Ectodermal cell (in vitro differentiated cells): ENCODE measurements at regions not wholly inside any gene's neighbourhood (a gene's known extent, or its start where the extent isn't known, plus 50 kb on each side); places are given as distances from the start of the nearest gene placed in this dataset.

ENCODE experiments used
- H3K27ac ChIP-seq: 2 replicates; pipeline ENCODE4 v1.7.0; 2013; ENCODE audit warnings: mild to moderate bottlenecking, low read depth, low read length; ENCODE audit not compliant: insufficient read depth, poor library complexity, severe bottlenecking
- H3K27me3 ChIP-seq: 2 replicates; pipeline ENCODE4 v1.7.0; 2013; ENCODE audit warnings: mild to moderate bottlenecking, low read length; ENCODE audit not compliant: insufficient read depth, control insufficient read depth, poor library complexity, severe bottlenecking
- H3K36me3 ChIP-seq: one replicate; pipeline ENCODE4 v1.7.0; 2013; ENCODE audit warnings: low read length; ENCODE audit not compliant: control insufficient read depth, insufficient read depth
- H3K4me1 ChIP-seq: one replicate; pipeline ENCODE4 v1.7.0; 2013; ENCODE audit warnings: low read length; ENCODE audit not compliant: control insufficient read depth, insufficient read depth
- H3K4me3 ChIP-seq: 2 replicates; pipeline ENCODE4 v1.7.0; 2013; ENCODE audit warnings: low read depth, low read length, control low read depth; ENCODE audit not compliant: insufficient read depth
- H3K9me3 ChIP-seq: 2 replicates; pipeline ENCODE4 v1.7.0; 2013; ENCODE audit warnings: mild to moderate bottlenecking, low read length, moderate library complexity; ENCODE audit not compliant: control insufficient read depth
- WGBS, 2 experiments: methylation state at CpG; one replicate each; pipeline ENCODE4 v1.1.7; 2013; ENCODE audit warnings: missing lambda C conversion rate in 2 of 2; 5-methylcytosine and 5-hydroxymethylcytosine counted together

GRCh38 chr11:116503216-116504160 is 269.3 kb downstream of the BUD13 start:
- Histone ChIP-seq H3K4me1 (peaks cover 58% of the 10 kb centered on the region), H3K36me3 (no peaks in the 10 kb centered on the region), H3K9me3 (no peaks in the 10 kb centered on the region), H3K27ac (no peak overlapping the region), H3K4me3 (no peak overlapping the region), H3K27me3 (no peaks in the 10 kb centered on the region)
- WGBS, 2 experiments, result 93 to 94% methylated on average over 10 of the region's 10 CpGs

DNA sequence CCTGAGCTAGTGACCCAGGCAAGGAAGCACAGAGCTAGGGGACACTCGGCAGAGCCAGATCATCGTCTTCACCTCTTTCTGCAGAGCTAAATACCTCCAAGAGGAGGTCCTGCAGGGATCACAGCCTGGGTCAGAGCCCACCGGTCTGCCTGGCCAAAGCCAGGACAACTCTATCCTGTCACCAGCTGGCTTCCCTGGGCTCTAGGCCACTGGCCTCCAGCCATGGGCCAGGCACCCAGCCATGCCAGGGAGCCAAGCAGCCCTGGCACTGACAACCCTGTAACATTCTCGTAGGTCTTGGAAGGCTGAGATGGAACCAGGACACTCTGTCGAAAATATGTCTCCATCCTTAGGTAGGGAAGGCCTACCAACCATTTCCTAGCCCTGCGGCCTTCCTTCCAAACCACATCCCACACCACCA is 270.1 kb downstream of the BUD13 start:
- 91% methylated on average over 6 of the region's 6 CpGs for WGBS, 2 experiments
- Histone ChIP-seq H3K4me3 (no peak overlapping the region), H3K4me1 (peaks cover 58% of the 10 kb centered on the region), H3K36me3 (no peaks in the 10 kb centered on the region), H3K27me3 (no peaks in the 10 kb centered on the region), H3K9me3 (no peaks in the 10 kb centered on the region), H3K27ac (no peak overlapping the region)

DNA sequence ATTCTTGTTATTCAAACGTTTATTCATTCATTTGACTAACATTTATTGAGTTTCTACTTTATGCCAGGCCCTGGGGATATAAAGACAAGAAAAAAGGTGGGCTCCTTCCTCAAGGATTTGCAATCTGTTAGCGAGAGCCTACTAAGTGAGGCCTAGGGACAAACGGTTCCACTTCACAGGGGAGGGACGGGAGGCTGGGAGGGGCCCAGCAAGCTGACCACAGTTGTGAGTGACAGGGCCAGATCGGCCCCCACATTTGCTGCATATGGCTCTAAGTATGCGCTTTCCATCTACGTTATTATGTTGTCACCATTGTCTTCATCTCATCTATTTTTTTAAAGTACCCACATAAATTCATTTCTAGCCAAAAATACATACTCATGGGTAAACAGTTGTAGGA is 271.1 kb downstream of the BUD13 start:
- no peak overlapping the region for H3K27ac ChIP-seq
- no peak overlapping the region for H3K4me3 ChIP-seq
- WGBS, 2 experiments, result 32 to 39% methylated on average over 7 of the region's 7 CpGs
- H3K27me3 ChIP-seq, result no peaks in the 10 kb centered on the region
- H3K9me3 ChIP-seq, result no peaks in the 10 kb centered on the region
- H3K36me3 ChIP-seq, result no peaks in the 10 kb centered on the region
- H3K4me1 ChIP-seq, result peaks cover 57% of the 10 kb centered on the region

- Histone ChIP-seq H3K36me3 (no peaks in the 10 kb centered on the region), H3K27me3 (no peaks in the 10 kb centered on the region), H3K27ac (no peak overlapping the region), H3K4me3 (no peak overlapping the region), H3K9me3 (no peaks in the 10 kb centered on the region), H3K4me1 (peaks cover 50% of the 10 kb centered on the region)
- 5 to 8% methylated on average over 17 to 18 of the region's 18 CpGs for WGBS, 2 experiments
Measured at GRCh38 chr11:116500947-116501602, 271.7 kb downstream of the BUD13 start.

DNA sequence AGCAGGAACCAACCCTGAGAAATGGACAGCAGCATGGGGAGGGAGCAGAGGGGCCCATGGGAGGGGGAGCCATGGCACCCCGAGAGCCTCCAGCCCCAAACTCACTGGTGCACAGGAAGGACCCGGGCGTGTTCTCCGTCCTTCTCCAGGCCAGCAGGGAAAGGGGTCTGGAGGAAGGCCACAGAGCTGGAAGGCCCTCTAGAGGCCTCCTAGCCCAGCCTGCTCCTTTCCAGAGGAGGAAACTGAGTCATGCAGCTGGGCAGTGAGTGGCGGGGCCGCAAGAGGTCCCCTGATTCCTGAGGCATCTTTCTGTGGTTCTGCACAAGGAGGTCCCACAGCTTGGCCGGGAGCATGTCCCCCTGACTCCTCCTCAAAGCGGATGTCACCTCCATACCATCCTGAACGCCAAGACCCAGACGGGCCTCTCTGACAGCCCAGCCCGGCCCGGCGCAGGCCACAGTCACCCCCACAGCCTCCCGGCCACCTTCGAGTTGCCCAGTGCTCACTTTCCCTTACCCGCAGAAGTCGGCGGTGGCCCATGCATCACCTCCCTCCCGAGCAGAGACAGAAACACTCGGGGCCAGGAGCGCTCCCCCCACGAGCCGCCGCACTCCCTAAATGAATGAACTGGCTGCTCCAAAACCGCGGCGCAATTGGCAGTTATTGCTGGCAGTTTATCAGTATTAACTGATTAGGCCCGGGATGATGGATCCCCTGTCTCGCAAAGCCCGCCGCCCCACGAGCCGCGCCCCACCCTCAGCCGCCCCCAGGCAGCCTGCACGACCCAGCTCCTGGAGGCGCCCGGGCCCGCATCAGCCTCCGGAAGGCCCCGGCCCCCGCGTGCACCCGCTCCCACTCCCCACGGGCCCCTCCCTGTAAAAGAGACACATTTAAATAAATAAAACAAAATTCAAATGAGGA is 272.5 kb downstream of the BUD13 start:
- peaks cover 42% of the 10 kb centered on the region for H3K4me1 ChIP-seq
- no peak overlapping the region for H3K27ac ChIP-seq
- H3K27me3 ChIP-seq, result no peaks in the 10 kb centered on the region
- H3K9me3 ChIP-seq, result no peaks in the 10 kb centered on the region
- WGBS, 2 experiments, result 56 to 58% methylated on average over 45 of the region's 45 CpGs
- no peaks in the 10 kb centered on the region for H3K36me3 ChIP-seq
- H3K4me3 ChIP-seq, result no peak overlapping the region

GRCh38 chr11:116499396-116500003 is 273.3 kb downstream of the BUD13 start:
- Histone ChIP-seq H3K36me3 (no peaks in the 10 kb centered on the region), H3K9me3 (no peaks in the 10 kb centered on the region), H3K4me3 (no peak overlapping the region), H3K27me3 (no peaks in the 10 kb centered on the region), H3K27ac (no peak overlapping the region), H3K4me1 (peaks cover 35% of the 10 kb centered on the region)
- WGBS, 2 experiments, result 22 to 24% methylated on average over 17 of the region's 17 CpGs

DNA sequence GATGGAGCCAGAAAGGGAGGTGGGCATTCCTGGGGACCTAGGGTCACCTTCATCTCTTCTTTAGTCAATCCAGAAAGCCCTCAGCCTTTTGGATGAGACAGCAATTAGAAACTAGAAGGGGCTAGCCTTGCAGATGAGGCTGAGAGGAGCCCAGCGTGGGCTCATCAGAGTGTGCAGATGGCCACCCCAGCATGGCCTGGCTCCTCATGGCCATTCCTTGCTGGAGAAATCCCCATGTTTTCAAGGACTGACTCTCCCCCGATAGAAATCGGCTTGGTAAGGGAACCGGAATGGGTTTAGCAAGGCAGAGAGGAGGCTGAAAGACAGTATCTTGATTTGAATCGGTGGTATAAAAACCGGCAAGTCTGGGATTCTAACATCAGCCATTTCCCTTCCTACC is 274.6 kb downstream of the BUD13 start:
- no peaks in the 10 kb centered on the region for H3K9me3 ChIP-seq
- no peaks in the 10 kb centered on the region for H3K27me3 ChIP-seq
- H3K27ac ChIP-seq, result no peak overlapping the region
- H3K4me3 ChIP-seq, result no peak overlapping the region
- peaks cover 30% of the 10 kb centered on the region for H3K4me1 ChIP-seq
- no peaks in the 10 kb centered on the region for H3K36me3 ChIP-seq
- 92 to 95% methylated on average over 6 of the region's 6 CpGs for whole genome bisulfite sequencing, 2 experiments

DNA sequence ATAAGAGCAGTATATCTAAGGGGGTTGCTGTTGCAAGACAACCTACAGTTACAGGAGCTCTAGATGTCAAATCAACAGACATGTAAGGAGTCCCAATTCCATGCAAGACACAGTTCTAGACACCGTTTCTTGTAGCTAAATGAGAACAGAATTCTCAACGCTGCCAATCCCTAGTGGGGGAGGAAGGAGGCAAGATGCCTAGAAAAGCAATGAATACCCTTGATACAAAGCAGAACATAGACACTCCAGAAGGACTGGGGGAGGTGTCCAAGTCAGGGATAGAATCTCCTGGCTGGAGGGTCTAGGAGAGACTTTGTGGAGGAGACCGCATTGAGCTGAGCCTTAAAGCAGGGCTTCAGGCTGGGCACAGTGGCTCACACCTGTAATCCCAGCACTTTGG is 280.2 kb downstream of the BUD13 start:
- WGBS, 2 experiments, result 90 to 94% methylated on average over 3 of the region's 3 CpGs
- no peak overlapping the region for H3K4me3 ChIP-seq
- no peaks in the 10 kb centered on the region for H3K9me3 ChIP-seq
- peaks cover 3% of the 10 kb centered on the region for H3K27me3 ChIP-seq
- no peaks in the 10 kb centered on the region for H3K36me3 ChIP-seq
- no peak overlapping the region for H3K27ac ChIP-seq
- H3K4me1 ChIP-seq, result no peaks in the 10 kb centered on the region

DNA sequence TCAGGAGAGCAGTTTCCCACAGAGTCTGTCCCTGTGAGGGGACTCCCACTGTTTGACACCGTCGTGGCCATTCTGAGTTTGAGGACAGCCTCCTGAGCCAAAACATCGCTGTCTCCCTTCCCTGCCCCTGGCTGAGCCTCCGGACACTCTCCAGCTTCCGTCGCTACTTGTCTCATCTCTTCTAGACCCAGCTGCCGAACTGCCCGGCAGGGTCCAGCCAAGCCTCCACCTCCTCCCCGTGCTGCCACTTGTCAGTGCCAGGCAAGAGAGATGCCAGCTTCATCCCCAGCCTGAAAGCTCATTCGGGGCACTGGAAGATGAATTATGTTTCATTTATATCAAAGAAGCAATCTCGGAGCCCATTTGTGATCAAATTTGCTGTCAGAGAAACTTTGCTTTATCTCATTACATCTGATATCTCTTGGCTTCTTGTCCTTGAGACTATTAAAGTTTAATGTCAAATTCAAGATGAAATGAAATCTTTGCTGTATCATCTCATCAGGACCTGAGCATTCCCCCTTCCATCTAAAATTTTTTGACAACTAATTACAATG is 283.9 kb downstream of the BUD13 start:
- Histone ChIP-seq H3K4me1 (no peaks in the 10 kb centered on the region), H3K27me3 (peaks cover 3% of the 10 kb centered on the region), H3K4me3 (no peak overlapping the region), H3K36me3 (no peaks in the 10 kb centered on the region), H3K27ac (no peak overlapping the region), H3K9me3 (no peaks in the 10 kb centered on the region)
- WGBS, 2 experiments, result 82 to 88% methylated on average over 11 of the region's 11 CpGs
